ENCODE measurements at regions not wholly inside any gene's neighbourhood (a gene's known extent, or its start where the extent isn't known, plus 50 kb on each side); places are given as distances from the start of the nearest gene placed in this dataset.

GRCh38 chr1:244264163-244264562, 187.5 kb downstream of the ADSS2 start:
- no peak for DNase-seq (ENCODE audit: low spot score)

DNA sequence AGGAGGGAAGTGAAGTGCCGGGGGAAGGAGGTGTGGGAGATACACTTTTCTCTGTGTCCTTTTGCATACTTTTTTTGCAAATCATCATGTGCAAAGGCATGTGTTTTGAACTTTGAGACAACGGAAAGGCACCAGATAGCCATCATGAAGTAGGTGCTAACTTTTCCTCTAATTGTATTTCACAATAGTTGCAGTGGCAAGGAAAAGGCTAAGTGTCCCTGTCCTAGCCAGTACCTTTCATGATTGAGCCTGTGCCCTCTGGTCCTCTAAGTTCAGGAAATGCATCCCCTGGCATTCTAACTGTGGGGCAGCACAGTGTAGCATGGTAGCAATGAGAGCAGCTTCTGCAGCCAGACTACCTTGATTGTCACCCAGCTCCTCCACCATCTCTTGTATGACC, 186.2 kb downstream of the ADSS2 start:
- DNase-seq (ENCODE audit: low spot score), result no peak

GRCh38 chr1:244269169-244269568, 182.5 kb downstream of the ADSS2 start:
- DNase-seq (ENCODE audit: low spot score), result no peak

DNA sequence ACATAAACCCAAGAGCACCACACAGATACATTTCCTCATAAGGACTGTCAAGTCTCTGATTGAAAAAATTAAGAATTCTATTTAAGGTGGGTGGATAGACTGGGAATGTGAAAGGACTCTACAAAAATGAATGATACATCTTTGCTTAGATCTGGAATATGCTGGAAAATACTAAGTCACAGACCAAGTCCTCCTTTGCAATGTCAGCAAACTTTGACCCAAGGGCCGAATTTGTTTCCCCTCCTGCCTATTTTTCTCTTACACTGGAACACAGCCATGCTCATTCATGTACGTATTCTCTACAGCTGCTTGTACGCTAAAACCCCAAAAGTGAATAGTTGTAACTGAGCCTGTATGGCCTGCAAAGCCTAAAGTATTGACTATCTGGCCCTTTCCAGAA, 180.7 kb downstream of the ADSS2 start:
- no peak for DNase-seq (ENCODE audit: low spot score)

- DNase-seq (ENCODE audit: low spot score), result no peak
These were observed 179.9 kb downstream of the ADSS2 start for GRCh38 chr1:244271691-244272308.

DNA sequence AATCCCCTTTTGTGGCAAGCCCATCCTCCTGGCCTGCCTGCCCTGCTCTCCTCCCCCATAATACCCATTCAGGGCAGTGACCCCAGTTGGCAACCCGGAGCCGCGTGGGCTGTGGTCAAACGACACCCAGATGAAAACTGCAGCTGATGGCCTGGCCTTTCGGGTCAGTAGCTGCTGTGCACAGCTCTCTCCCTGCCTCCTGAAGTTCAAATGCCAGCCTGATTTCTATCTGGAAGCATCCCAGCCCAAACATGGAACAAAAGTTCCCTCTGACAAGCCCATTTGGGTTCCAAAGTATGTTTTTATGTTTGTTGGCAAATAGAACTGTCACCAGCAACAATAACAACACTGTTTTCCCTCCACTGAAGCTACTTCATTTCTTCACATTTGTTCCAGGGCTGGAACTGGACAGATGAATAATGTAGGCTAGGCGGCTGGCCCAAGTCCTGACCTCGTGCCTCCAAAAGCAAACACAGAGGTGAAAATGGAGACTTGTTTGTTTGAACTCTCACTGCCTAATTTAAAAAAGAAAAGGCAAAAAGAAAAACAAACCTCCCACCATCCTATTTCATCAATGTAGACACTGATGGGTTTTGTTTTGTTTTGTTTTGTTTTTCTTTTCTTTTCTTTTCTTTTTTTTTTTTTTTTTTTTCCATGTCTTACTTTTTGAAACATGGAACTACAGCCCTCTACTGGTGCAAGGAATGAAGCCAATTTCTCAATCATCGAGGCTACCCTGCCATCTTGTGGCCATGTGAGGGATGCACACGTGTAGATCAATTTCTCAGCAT, 179.0 kb downstream of the ADSS2 start:
- DNase-seq (ENCODE audit: low spot score), result peak; percentile 82

- no peak for DNase-seq (ENCODE audit: low spot score)
These were observed 178.4 kb downstream of the ADSS2 start for GRCh38 chr1:244273262-244273844.

DNA sequence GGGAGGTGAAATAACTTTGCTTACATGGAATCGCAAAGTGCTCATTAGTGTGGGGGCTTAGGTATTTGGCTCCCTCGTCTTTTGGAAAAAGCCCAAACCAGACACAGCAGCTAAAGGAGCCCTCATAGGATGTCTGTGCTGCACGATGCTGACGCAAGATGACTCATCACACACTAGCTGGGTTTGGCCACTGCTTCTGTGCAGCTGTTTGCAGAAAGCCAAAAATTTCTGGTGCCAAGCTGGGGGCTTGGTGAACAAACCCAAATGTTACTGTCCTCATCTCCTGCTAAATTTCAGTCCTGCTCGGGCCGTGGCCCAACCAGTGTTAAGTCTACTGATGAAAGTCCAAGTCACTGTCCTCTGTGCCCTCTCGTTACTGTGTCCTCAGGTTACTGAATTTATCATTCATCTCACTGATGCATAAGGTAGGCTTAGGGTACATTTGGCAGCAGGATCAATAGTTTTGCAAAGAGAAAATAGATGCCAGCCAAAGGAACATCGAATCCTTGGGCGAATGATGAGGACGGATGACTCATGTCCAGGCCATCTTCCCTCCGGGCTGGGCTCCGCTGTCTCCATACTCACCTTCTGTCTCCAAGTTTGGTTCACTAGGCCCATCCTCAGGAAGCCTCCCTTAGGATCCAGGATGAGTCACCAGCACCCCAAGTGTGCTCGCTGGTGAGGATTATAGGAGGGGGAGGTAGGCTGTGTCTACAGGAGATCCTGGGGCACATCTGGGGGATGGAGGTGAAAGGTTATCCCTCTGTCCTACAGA, 177.7 kb downstream of the ADSS2 start:
- peak; percentile 60 for DNase-seq (ENCODE audit: low spot score)

- DNase-seq (ENCODE audit: low spot score), result no peak
These were observed 175.1 kb downstream of the ADSS2 start for GRCh38 chr1:244276646-244277045.

GRCh38 chr1:244280201-244280600, 171.5 kb downstream of the ADSS2 start:
- DNase-seq (ENCODE audit: low spot score), result no peak

GRCh38 chr1:244280859-244281258, 170.8 kb downstream of the ADSS2 start:
- no peak for DNase-seq (ENCODE audit: low spot score)

- DNase-seq (ENCODE audit: low spot score), result no peak
These were observed 167.9 kb downstream of the ADSS2 start for GRCh38 chr1:244283772-244284171.

GRCh38 chr1:244284641-244285156, 167.0 kb downstream of the ADSS2 start:
- DNase-seq (ENCODE audit: low spot score), result no peak

GRCh38 chr1:244286341-244286740, 165.4 kb downstream of the ADSS2 start:
- no peak for DNase-seq (ENCODE audit: low spot score)

GRCh38 chr1:244287726-244288125, 164.0 kb downstream of the ADSS2 start:
- no peak for DNase-seq (ENCODE audit: low spot score)

- DNase-seq (ENCODE audit: low spot score), result no peak
These were observed 163.0 kb downstream of the ADSS2 start for GRCh38 chr1:244288663-244289062.

GRCh38 chr1:244289991-244290785, 161.5 kb downstream of the ADSS2 start:
- DNase-seq (ENCODE audit: low spot score), result no peak

- no peak for DNase-seq (ENCODE audit: low spot score)
These were observed 160.2 kb downstream of the ADSS2 start for GRCh38 chr1:244291236-244292201.

GRCh38 chr1:244294599-244295224, 157.0 kb downstream of the ADSS2 start:
- DNase-seq (ENCODE audit: low spot score), result no peak
